GM12873 (cell line): ENCODE measurements at regions not wholly inside any gene's neighbourhood (a gene's known extent, or its start where the extent isn't known, plus 50 kb on each side); places are given as distances from the start of the nearest gene placed in this dataset.

ENCODE experiments used
- CTCF ChIP-seq: IDR thresholded peaks from 2 replicates; pipeline ENCODE4 v1.5.1; 2012; ENCODE audit warnings: low read depth, mild to moderate bottlenecking, moderate library complexity, low read length, control low read depth; ENCODE audit not compliant: insufficient read depth; ENCODE audit errors: missing control alignments

GRCh38 chr9:26296910-26297572 is 595.6 kb downstream of the CAAP1 start:
- no peak for TF ChIP-seq CTCF

GRCh38 chr9:26292943-26293342 is 599.7 kb downstream of the CAAP1 start:
- no peak for TF ChIP-seq CTCF

- TF ChIP-seq CTCF = no peak
These were observed 593.4 kb upstream of the TUSC1 start for GRCh38 chr9:26271495-26272122.

GRCh38 chr9:26266146-26266793 is 588.0 kb upstream of the TUSC1 start:
- TF ChIP-seq CTCF = no peak

- TF ChIP-seq CTCF = no peak
These were observed 586.7 kb upstream of the TUSC1 start for GRCh38 chr9:26264709-26265601.

- TF ChIP-seq CTCF = no peak
These were observed 585.2 kb upstream of the TUSC1 start for GRCh38 chr9:26263478-26263877.
